Fibroblast of lung (primary cell): ENCODE measurements at regions not wholly inside any gene's neighbourhood (a gene's known extent, or its start where the extent isn't known, plus 50 kb on each side); places are given as distances from the start of the nearest gene placed in this dataset.

Experiments used
- DNase-seq, 2 donors: peaks; one replicate each; pipeline versions ENCODE4 v3.0.0 to v3.0.0-alpha.2; 2010; ENCODE audit warnings: low read depth in 2 of 2
- H2AFZ ChIP-seq: 2 replicates; pipeline ENCODE4 v1.5.1; 2012; ENCODE audit warnings: low read length, control low read depth, inconsistent platforms
- H3K27ac ChIP-seq: 2 replicates; pipeline ENCODE4 v1.5.1; 2011; ENCODE audit warnings: low read length, control low read depth; ENCODE audit not compliant: insufficient read depth
- H3K27me3 ChIP-seq: 2 replicates; pipeline ENCODE4 v1.5.1; 2011; ENCODE audit warnings: mild to moderate bottlenecking, low read length; ENCODE audit not compliant: control insufficient read depth, insufficient read depth
- H3K36me3 ChIP-seq: 2 replicates; pipeline ENCODE4 v1.5.1; 2011; ENCODE audit warnings: low read length; ENCODE audit not compliant: control insufficient read depth, insufficient read depth
- H3K4me1 ChIP-seq: 2 replicates; pipeline ENCODE4 v1.5.1; 2011; ENCODE audit warnings: low read length; ENCODE audit not compliant: control insufficient read depth, insufficient read depth; ENCODE audit errors: extremely low read depth
- H3K4me2 ChIP-seq: 2 replicates; pipeline ENCODE4 v1.5.1; 2011; ENCODE audit warnings: low read length, control low read depth; ENCODE audit not compliant: insufficient read depth; ENCODE audit errors: extremely low read depth
- H3K4me3 ChIP-seq, 4 experiments: fragments of 200-600 bp in 1 of 4; sonication (generic) in 1 of 4; replicated peaks in 1 of 4; 2 replicates each; pipeline ENCODE4 v1.5.1; 2011 to 2016; ENCODE audit warnings: low read length in 4 of 4, low read depth in 3 of 4, mild to moderate bottlenecking in 3 of 4, control low read depth in 2 of 4, inconsistent platforms in 1 of 4, mixed read lengths in 1 of 4; ENCODE audit not compliant: insufficient read depth in 1 of 4; ENCODE audit errors: control extremely low read depth in 1 of 4
- H3K79me2 ChIP-seq: 2 replicates; pipeline ENCODE4 v1.5.1; 2012; ENCODE audit warnings: mild to moderate bottlenecking, low read length, inconsistent platforms; ENCODE audit not compliant: control insufficient read depth, insufficient read depth
- H3K9ac ChIP-seq: 2 replicates; pipeline ENCODE4 v1.5.1; 2011; ENCODE audit warnings: mild to moderate bottlenecking, low read length, control low read depth; ENCODE audit not compliant: insufficient read depth
- H3K9me3 ChIP-seq: 2 replicates; pipeline ENCODE4 v1.5.1; 2012; ENCODE audit warnings: low read depth, low read length; ENCODE audit not compliant: control insufficient read depth, insufficient read depth
- H4K20me1 ChIP-seq: 2 replicates; pipeline ENCODE4 v1.5.1; 2011; ENCODE audit warnings: low read length; ENCODE audit not compliant: control insufficient read depth, insufficient read depth; ENCODE audit errors: extremely low read depth
- CTCF ChIP-seq, 2 donors: IDR thresholded peaks in 1 of 2; conservative IDR thresholded peaks in 1 of 2; 1 replicate in 1 of 2; 2 replicates in 1 of 2; pipeline ENCODE4 v1.5.1; 2011 to 2012; ENCODE audit warnings: low read length in 2 of 2, control low read depth in 1 of 2, inconsistent platforms in 1 of 2, low read depth in 1 of 2, mild to moderate bottlenecking in 1 of 2
- EZH2 ChIP-seq: IDR thresholded peaks from 2 replicates; pipeline ENCODE4 v1.5.1; 2012; ENCODE audit warnings: low read length, control low read depth, mild to moderate bottlenecking; ENCODE audit errors: missing control alignments

- Histone ChIP-seq H3K4me2 (no peak overlapping the region), H4K20me1 (no peaks in the 10 kb centered on the region), H3K27ac (no peak overlapping the region), H3K79me2 (no peaks in the 10 kb centered on the region), H3K9ac (no peak overlapping the region), H3K9me3 (no peaks in the 10 kb centered on the region), H3K36me3 (no peaks in the 10 kb centered on the region), H3K4me3 (no peak overlapping the region), H3K4me1 (no peaks in the 10 kb centered on the region), H2AFZ (no peak overlapping the region), H3K27me3 (no peaks in the 10 kb centered on the region)
- DNase-seq = no peak
- TF ChIP-seq CTCF (conservative IDR thresholded peaks at IDR 0.05 in 1 of 2, IDR thresholded peaks at IDR 0.05 in 1 of 2; ENCODE audit: low read depth in 1 of 2, low read length in 2 of 2) (no peak), EZH2 (no peak)
Measured at GRCh38 chr7:84389242-84389641, 194.7 kb upstream of the SEMA3A start.

- H3K79me2 ChIP-seq = no peaks in the 10 kb centered on the region
- no peaks in the 10 kb centered on the region for H3K27me3 ChIP-seq
- no peaks in the 10 kb centered on the region for H3K4me1 ChIP-seq
- DNase-seq = no peak
- H3K4me2 ChIP-seq = no peak overlapping the region
- no peaks in the 10 kb centered on the region for H4K20me1 ChIP-seq
- H3K27ac ChIP-seq = no peak overlapping the region
- no peak for TF ChIP-seq EZH2
- no peak for TF ChIP-seq CTCF (conservative IDR thresholded peaks at IDR 0.05 in 1 of 2, IDR thresholded peaks at IDR 0.05 in 1 of 2; ENCODE audit: low read depth in 1 of 2, low read length in 2 of 2)
- H3K36me3 ChIP-seq = no peaks in the 10 kb centered on the region
- no peak overlapping the region for H2AFZ ChIP-seq
- H3K4me3 ChIP-seq = no peak overlapping the region
- no peak overlapping the region for H3K9ac ChIP-seq
- H3K9me3 ChIP-seq = no peaks in the 10 kb centered on the region
Measured at GRCh38 chr7:84387595-84387994, 193.0 kb upstream of the SEMA3A start.

- TF ChIP-seq CTCF (conservative IDR thresholded peaks at IDR 0.05 in 1 of 2, IDR thresholded peaks at IDR 0.05 in 1 of 2; ENCODE audit: low read depth in 1 of 2, low read length in 2 of 2) (no peak), EZH2 (no peak)
- no peak overlapping the region for H2AFZ ChIP-seq
- H3K27ac ChIP-seq = no peak overlapping the region
- no peak overlapping the region for H3K4me3 ChIP-seq
- H3K9ac ChIP-seq = no peak overlapping the region
- H3K79me2 ChIP-seq = no peaks in the 10 kb centered on the region
- H3K27me3 ChIP-seq = no peaks in the 10 kb centered on the region
- H3K9me3 ChIP-seq = no peaks in the 10 kb centered on the region
- peak in 1 of 2 donors; percentile 8 for DNase-seq
- no peaks in the 10 kb centered on the region for H4K20me1 ChIP-seq
- H3K4me2 ChIP-seq = no peak overlapping the region
- H3K4me1 ChIP-seq = no peaks in the 10 kb centered on the region
- no peaks in the 10 kb centered on the region for H3K36me3 ChIP-seq
Measured at GRCh38 chr7:84384417-84384816, 189.8 kb upstream of the SEMA3A start.
